ENCODE measurements at regions not wholly inside any gene's neighbourhood (a gene's known extent, or its start where the extent isn't known, plus 50 kb on each side); places are given as distances from the start of the nearest gene placed in this dataset.
"Not testable (repeated sequence)": the region's sequence is repeated elsewhere in the genome, so short reads cannot be mapped to it uniquely, and the experiment has no call there.

- H3K36me3 ChIP-seq: no peaks in the 10 kb centered on the region
- no peaks in the 10 kb centered on the region for H3K4me1 ChIP-seq
- no peak for DNase-seq (ENCODE audit: extremely low spot score in 2 of 2)
- no peak for TF ChIP-seq POLR2A (IDR thresholded peaks at IDR 0.05)
- TF ChIP-seq POLR2AphosphoS5 (IDR thresholded peaks at IDR 0.05; ENCODE audit: insufficient read depth in 1 of 2, low read depth in 1 of 2): no peak
- no peak for TF ChIP-seq CTCF (IDR thresholded peaks at IDR 0.05)
- no peaks in the 10 kb centered on the region for H3K9me3 ChIP-seq
- no peak overlapping the region for H3K4me3 ChIP-seq
- intact Hi-C loops (cut with DNase I): no loop called here
- H3K27me3 ChIP-seq: no peaks in the 10 kb centered on the region
- no peak overlapping the region for H3K27ac ChIP-seq
Measured at GRCh38 chr2:238614376-238614775, 187.6 kb downstream of the ASB1 start.

GRCh38 chr2:238615187-238615586, 188.5 kb downstream of the ASB1 start:
- Histone ChIP-seq H3K9me3 (no peaks in the 10 kb centered on the region), H3K36me3 (no peaks in the 10 kb centered on the region), H3K27ac (no peak overlapping the region), H3K4me1 (no peaks in the 10 kb centered on the region), H3K27me3 (no peaks in the 10 kb centered on the region), H3K4me3 (no peak overlapping the region)
- no peak for DNase-seq (ENCODE audit: extremely low spot score in 2 of 2)
- intact Hi-C loops (cut with DNase I): no loop called here
- no peak for TF ChIP-seq POLR2AphosphoS5 (IDR thresholded peaks at IDR 0.05; ENCODE audit: insufficient read depth in 1 of 2, low read depth in 1 of 2)

GRCh38 chr2:238616681-238617080, 190.0 kb downstream of the ASB1 start:
- intact Hi-C loops (cut with DNase I): no loop called here
- Histone ChIP-seq H3K36me3 (no peaks in the 10 kb centered on the region), H3K4me3 (no peak overlapping the region), H3K4me1 (no peaks in the 10 kb centered on the region), H3K27me3 (no peaks in the 10 kb centered on the region), H3K27ac (no peak overlapping the region), H3K9me3 (no peaks in the 10 kb centered on the region)
- TF ChIP-seq POLR2A (IDR thresholded peaks at IDR 0.05) (no peak), CTCF (IDR thresholded peaks at IDR 0.05) (no peak), POLR2AphosphoS5 (IDR thresholded peaks at IDR 0.05; ENCODE audit: insufficient read depth in 1 of 2, low read depth in 1 of 2) (no peak)
- DNase-seq (ENCODE audit: extremely low spot score in 2 of 2): no peak

GRCh38 chr2:238618494-238619283, 192.0 kb downstream of the ASB1 start:
- DNase-seq (ENCODE audit: extremely low spot score in 2 of 2); H3K27ac ChIP-seq; H3K4me1 ChIP-seq; intact Hi-C loops (cut with DNase I); H3K36me3 ChIP-seq; H3K4me3 ChIP-seq; H3K9me3 ChIP-seq; H3K27me3 ChIP-seq: not testable (repeated sequence)

- Histone ChIP-seq H3K27ac (no peak overlapping the region), H3K9me3 (no peaks in the 10 kb centered on the region), H3K27me3 (no peaks in the 10 kb centered on the region), H3K4me1 (no peaks in the 10 kb centered on the region), H3K4me3 (no peak overlapping the region), H3K36me3 (no peaks in the 10 kb centered on the region)
- no peak for TF ChIP-seq POLR2AphosphoS5 (IDR thresholded peaks at IDR 0.05; ENCODE audit: insufficient read depth in 1 of 2, low read depth in 1 of 2)
- no peak for TF ChIP-seq CTCF (IDR thresholded peaks at IDR 0.05)
- TF ChIP-seq POLR2A (IDR thresholded peaks at IDR 0.05): no peak
- no peak for DNase-seq (ENCODE audit: extremely low spot score in 2 of 2)
- intact Hi-C loops (cut with DNase I): no loop called here
Measured at GRCh38 chr2:238627899-238628298, 201.2 kb downstream of the ASB1 start.

- H3K4me1 ChIP-seq: no peaks in the 10 kb centered on the region
- H3K27ac ChIP-seq: no peak overlapping the region
- TF ChIP-seq POLR2AphosphoS5 (IDR thresholded peaks at IDR 0.05; ENCODE audit: insufficient read depth in 1 of 2, low read depth in 1 of 2) (no peak), POLR2A (IDR thresholded peaks at IDR 0.05) (no peak), CTCF (IDR thresholded peaks at IDR 0.05) (no peak)
- no peaks in the 10 kb centered on the region for H3K36me3 ChIP-seq
- H3K27me3 ChIP-seq: no peaks in the 10 kb centered on the region
- H3K9me3 ChIP-seq: no peaks in the 10 kb centered on the region
- intact Hi-C loops (cut with DNase I): no loop called here
- no peak for DNase-seq (ENCODE audit: extremely low spot score in 2 of 2)
- no peak overlapping the region for H3K4me3 ChIP-seq
Measured at GRCh38 chr2:238629064-238629463, 202.3 kb downstream of the ASB1 start.

Measured in vagina (tissue), 2 donors.